ENCODE measurements at regions not wholly inside any gene's neighbourhood (a gene's known extent, or its start where the extent isn't known, plus 50 kb on each side); places are given as distances from the start of the nearest gene placed in this dataset.

- no peak overlapping the region for H3K4me3 Mint-ChIP-seq (ENCODE audit: unreplicated experiment)
- no peak overlapping the region for H3K27ac Mint-ChIP-seq (ENCODE audit: unreplicated experiment)
- H3K27me3 Mint-ChIP-seq (ENCODE audit: low read depth), result no peaks in the 10 kb centered on the region
- no peak for TF ChIP-seq CTCF (IDR thresholded peaks at IDR 0.05)
- H3K4me1 Mint-ChIP-seq (ENCODE audit: low read depth), result peaks cover 4% of the 10 kb centered on the region
- no peaks in the 10 kb centered on the region for H3K36me3 Mint-ChIP-seq (ENCODE audit: low read depth)
- peaks cover 5% of the 10 kb centered on the region for H3K9me3 Mint-ChIP-seq (ENCODE audit: low read depth)
- DNase-seq (ENCODE audit: low spot score), result no peak
These were observed 278.7 kb upstream of the KCNMB2 start for GRCh38 chr3:178257491-178257890.

GRCh38 chr3:178258121-178258520, 278.1 kb upstream of the KCNMB2 start:
- no peaks in the 10 kb centered on the region for H3K36me3 Mint-ChIP-seq (ENCODE audit: low read depth)
- no peaks in the 10 kb centered on the region for H3K27me3 Mint-ChIP-seq (ENCODE audit: low read depth)
- TF ChIP-seq CTCF (IDR thresholded peaks at IDR 0.05), result no peak
- no peak overlapping the region for H3K4me3 Mint-ChIP-seq (ENCODE audit: unreplicated experiment)
- DNase-seq (ENCODE audit: low spot score), result no peak
- H3K4me1 Mint-ChIP-seq (ENCODE audit: low read depth), result peaks cover 4% of the 10 kb centered on the region
- no peak overlapping the region for H3K27ac Mint-ChIP-seq (ENCODE audit: unreplicated experiment)
- peaks cover 5% of the 10 kb centered on the region for H3K9me3 Mint-ChIP-seq (ENCODE audit: low read depth)

- Mint-ChIP-seq H3K27ac (ENCODE audit: unreplicated experiment) (no peak overlapping the region), H3K4me1 (ENCODE audit: low read depth) (peaks cover 13% of the 10 kb centered on the region), H3K27me3 (ENCODE audit: low read depth) (no peaks in the 10 kb centered on the region), H3K36me3 (ENCODE audit: low read depth) (no peaks in the 10 kb centered on the region), H3K9me3 (ENCODE audit: low read depth) (no peaks in the 10 kb centered on the region), H3K4me3 (ENCODE audit: unreplicated experiment) (no peak overlapping the region)
- TF ChIP-seq CTCF (IDR thresholded peaks at IDR 0.05), result no peak
- no peak for DNase-seq (ENCODE audit: low spot score)
These were observed 276.5 kb upstream of the KCNMB2 start for GRCh38 chr3:178259703-178260102.

GRCh38 chr3:178260887-178261565, 275.2 kb upstream of the KCNMB2 start:
- H3K27ac Mint-ChIP-seq (ENCODE audit: unreplicated experiment), result no peak overlapping the region
- H3K4me1 Mint-ChIP-seq (ENCODE audit: low read depth), result peaks cover 8% of the 10 kb centered on the region
- H3K27me3 Mint-ChIP-seq (ENCODE audit: low read depth), result no peaks in the 10 kb centered on the region
- no peaks in the 10 kb centered on the region for H3K9me3 Mint-ChIP-seq (ENCODE audit: low read depth)
- DNase-seq (ENCODE audit: low spot score), result no peak
- H3K4me3 Mint-ChIP-seq (ENCODE audit: unreplicated experiment), result no peak overlapping the region
- TF ChIP-seq CTCF (IDR thresholded peaks at IDR 0.05), result no peak
- H3K36me3 Mint-ChIP-seq (ENCODE audit: low read depth), result no peaks in the 10 kb centered on the region

GRCh38 chr3:178263236-178263916, 272.9 kb upstream of the KCNMB2 start:
- no peaks in the 10 kb centered on the region for H3K9me3 Mint-ChIP-seq (ENCODE audit: low read depth)
- no peak for TF ChIP-seq CTCF (IDR thresholded peaks at IDR 0.05)
- H3K36me3 Mint-ChIP-seq (ENCODE audit: low read depth), result no peaks in the 10 kb centered on the region
- H3K27me3 Mint-ChIP-seq (ENCODE audit: low read depth), result no peaks in the 10 kb centered on the region
- no peak for DNase-seq (ENCODE audit: low spot score)
- no peak overlapping the region for H3K27ac Mint-ChIP-seq (ENCODE audit: unreplicated experiment)
- no peak overlapping the region for H3K4me3 Mint-ChIP-seq (ENCODE audit: unreplicated experiment)
- H3K4me1 Mint-ChIP-seq (ENCODE audit: low read depth), result peaks cover 8% of the 10 kb centered on the region

Measured in chondrocyte (in vitro differentiated cells).